SK-N-MC (cell line): ENCODE measurements at regions not wholly inside any gene's neighbourhood (a gene's known extent, or its start where the extent isn't known, plus 50 kb on each side); places are given as distances from the start of the nearest gene placed in this dataset.

ENCODE experiments used
- EZH2 ChIP-seq: fragments of 200-600 bp; sonication (generic); IDR thresholded peaks from one replicate; pipeline ENCODE4 v1.6.1; 2017; ENCODE audit warnings: antibody characterized with exemption
- POLR2AphosphoS5 ChIP-seq: IDR thresholded peaks from 2 replicates; pipeline ENCODE4 v1.6.1; 2012; ENCODE audit warnings: mild to moderate bottlenecking, low read depth, low read length, borderline replicate concordance

DNA sequence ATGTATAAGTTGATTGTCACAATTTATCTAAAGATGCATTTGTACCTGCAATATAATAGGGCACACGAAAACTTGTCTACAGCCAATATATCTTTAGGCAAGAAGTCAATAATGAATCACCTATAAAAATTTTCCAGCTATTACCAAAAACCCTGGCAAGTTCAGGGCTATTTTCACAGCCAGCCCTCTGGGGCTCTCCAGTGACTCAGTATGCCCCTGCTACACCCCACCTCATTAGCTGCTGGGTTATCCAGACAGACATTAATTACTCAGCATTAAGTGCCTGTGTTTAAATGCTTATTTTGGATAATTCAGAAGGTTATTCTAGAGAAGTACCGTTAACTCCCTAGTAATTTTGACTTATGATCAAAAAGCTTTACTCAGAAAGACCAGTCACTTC, 220.2 kb downstream of the TBX15 start:
- TF ChIP-seq POLR2AphosphoS5 (no peak), EZH2 (no peak)
